GM12865 (cell line): ENCODE measurements at regions not wholly inside any gene's neighbourhood (a gene's known extent, or its start where the extent isn't known, plus 50 kb on each side); places are given as distances from the start of the nearest gene placed in this dataset.

ENCODE experiments used
- DNase-seq: peaks from one replicate; pipeline ENCODE4 v3.0.0; 2010; ENCODE audit warnings: low read depth
- H3K4me3 ChIP-seq: 2 replicates; pipeline ENCODE4 v1.5.1; 2011; ENCODE audit warnings: mild to moderate bottlenecking, low read depth, low read length, control low read depth
- CTCF ChIP-seq: IDR thresholded peaks from 2 replicates; pipeline ENCODE4 v1.5.1; 2011; ENCODE audit warnings: low read length, control low read depth, low read depth, inconsistent platforms; ENCODE audit not compliant: insufficient read depth; ENCODE audit errors: missing control alignments

- no peak overlapping the region for H3K4me3 ChIP-seq
- DNase-seq = peak; percentile 91
- TF ChIP-seq CTCF = peak; percentile 100
These were observed 402.9 kb upstream of the SLC14A2 start for GRCh38 chr18:45212181-45213039.

GRCh38 chr18:45213040-45213333, 402.3 kb upstream of the SLC14A2 start:
- H3K4me3 ChIP-seq = no peak overlapping the region
- DNase-seq = no peak
- TF ChIP-seq CTCF = no peak

GRCh38 chr18:45218436-45218835, 396.8 kb upstream of the SLC14A2 start:
- DNase-seq = no peak
- TF ChIP-seq CTCF = no peak
- H3K4me3 ChIP-seq = no peak overlapping the region

- TF ChIP-seq CTCF = no peak
- H3K4me3 ChIP-seq = no peak overlapping the region
- no peak for DNase-seq
These were observed 393.9 kb upstream of the SLC14A2 start for GRCh38 chr18:45221363-45221762.

GRCh38 chr18:45222180-45222579, 393.1 kb upstream of the SLC14A2 start:
- DNase-seq = no peak
- no peak overlapping the region for H3K4me3 ChIP-seq
- TF ChIP-seq CTCF = no peak

- TF ChIP-seq CTCF = no peak
- H3K4me3 ChIP-seq = no peak overlapping the region
- DNase-seq = no peak
These were observed 388.1 kb upstream of the SLC14A2 start for GRCh38 chr18:45227001-45227742.

GRCh38 chr18:45228796-45229388, 386.4 kb upstream of the SLC14A2 start:
- TF ChIP-seq CTCF = no peak
- no peak for DNase-seq
- H3K4me3 ChIP-seq = no peak overlapping the region
